ENCODE measurements at regions not wholly inside any gene's neighbourhood (a gene's known extent, or its start where the extent isn't known, plus 50 kb on each side); places are given as distances from the start of the nearest gene placed in this dataset.

- in situ Hi-C loops (cut with MboI; ENCODE audit: low pct_unique_long_range_greater_than_20kb, low sequenced_read_pairs): no loop called here
- no peak for DNase-seq
Measured at GRCh38 chr16:65624229-65624628, 502.4 kb upstream of the CDH11 start.

- no peak for DNase-seq
- in situ Hi-C loops (cut with MboI; ENCODE audit: low pct_unique_long_range_greater_than_20kb, low sequenced_read_pairs): no loop called here
Measured at GRCh38 chr16:65622871-65623270, 501.0 kb upstream of the CDH11 start.

GRCh38 chr16:65622151-65622550 is 500.3 kb upstream of the CDH11 start:
- in situ Hi-C loops (cut with MboI; ENCODE audit: low pct_unique_long_range_greater_than_20kb, low sequenced_read_pairs): no loop called here
- DNase-seq: no peak

GRCh38 chr16:65621640-65622039 is 499.8 kb upstream of the CDH11 start:
- no peak for DNase-seq
- in situ Hi-C loops (cut with MboI; ENCODE audit: low pct_unique_long_range_greater_than_20kb, low sequenced_read_pairs): no loop called here

- in situ Hi-C loops (cut with MboI; ENCODE audit: low pct_unique_long_range_greater_than_20kb, low sequenced_read_pairs): no loop called here
- no peak for DNase-seq
Measured at GRCh38 chr16:65619606-65620005, 497.7 kb upstream of the CDH11 start.

GRCh38 chr16:65618931-65619330 is 497.1 kb upstream of the CDH11 start:
- in situ Hi-C loops (cut with MboI; ENCODE audit: low pct_unique_long_range_greater_than_20kb, low sequenced_read_pairs): no loop called here
- DNase-seq: no peak

- DNase-seq: no peak
- in situ Hi-C loops (cut with MboI; ENCODE audit: low pct_unique_long_range_greater_than_20kb, low sequenced_read_pairs): no loop called here
Measured at GRCh38 chr16:65618333-65618732, 496.5 kb upstream of the CDH11 start.

DNA sequence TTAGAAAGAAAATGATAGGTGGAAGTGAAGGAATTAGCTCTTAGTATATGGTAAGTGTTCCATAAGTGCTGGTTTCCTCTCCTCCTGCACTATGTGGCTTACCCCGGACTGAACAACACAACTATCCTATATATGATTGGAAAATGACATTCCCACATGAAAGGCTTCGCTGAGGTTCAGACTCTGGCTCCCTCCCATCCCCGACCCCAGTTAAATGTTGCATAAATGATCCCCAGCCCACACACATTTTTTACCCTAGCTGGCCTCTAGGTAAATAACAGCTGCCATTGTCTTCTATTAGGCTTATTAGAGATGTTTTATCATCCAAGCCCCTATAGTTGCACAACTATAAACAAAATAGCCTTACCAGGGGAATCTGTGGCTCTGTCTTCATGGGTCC is 495.6 kb upstream of the CDH11 start:
- in situ Hi-C loops (cut with MboI; ENCODE audit: low pct_unique_long_range_greater_than_20kb, low sequenced_read_pairs): no loop called here
- no peak for DNase-seq

- no peak for DNase-seq
- in situ Hi-C loops (cut with MboI; ENCODE audit: low pct_unique_long_range_greater_than_20kb, low sequenced_read_pairs): no loop called here
Measured at GRCh38 chr16:65608455-65608854, 486.6 kb upstream of the CDH11 start.

- in situ Hi-C loops (cut with MboI; ENCODE audit: low pct_unique_long_range_greater_than_20kb, low sequenced_read_pairs): no loop called here
Measured at GRCh38 chr16:65604771-65605170, 482.9 kb upstream of the CDH11 start.

DNA sequence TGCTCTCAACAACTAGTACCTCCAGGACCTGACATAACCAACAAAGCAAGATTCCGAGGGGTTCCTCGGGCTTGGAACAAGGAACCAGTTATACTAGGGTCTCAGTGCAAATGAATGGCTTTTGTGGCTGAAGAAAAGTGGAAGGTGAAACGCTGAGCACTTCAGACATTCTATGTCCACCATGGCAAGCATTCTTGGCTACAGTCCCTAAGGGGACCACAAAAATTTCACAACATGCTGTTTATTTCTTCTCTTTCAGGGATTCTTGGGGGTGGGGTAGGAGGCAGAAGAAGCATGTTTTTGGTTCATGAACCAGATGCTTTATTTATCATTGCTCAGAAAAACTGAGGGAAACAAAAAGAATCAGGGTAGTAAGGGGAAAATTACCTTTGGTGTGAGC is 479.9 kb upstream of the CDH11 start:
- no peak for DNase-seq
- in situ Hi-C loops (cut with MboI; ENCODE audit: low pct_unique_long_range_greater_than_20kb, low sequenced_read_pairs): no loop called here

More at GRCh38 chr16:65604771-65605170, 482.9 kb upstream of the CDH11 start:
- no peak for DNase-seq

- DNase-seq: no peak
- in situ Hi-C loops (cut with MboI; ENCODE audit: low pct_unique_long_range_greater_than_20kb, low sequenced_read_pairs): no loop called here
Measured at GRCh38 chr16:65600629-65601028, 478.8 kb upstream of the CDH11 start.

DNA sequence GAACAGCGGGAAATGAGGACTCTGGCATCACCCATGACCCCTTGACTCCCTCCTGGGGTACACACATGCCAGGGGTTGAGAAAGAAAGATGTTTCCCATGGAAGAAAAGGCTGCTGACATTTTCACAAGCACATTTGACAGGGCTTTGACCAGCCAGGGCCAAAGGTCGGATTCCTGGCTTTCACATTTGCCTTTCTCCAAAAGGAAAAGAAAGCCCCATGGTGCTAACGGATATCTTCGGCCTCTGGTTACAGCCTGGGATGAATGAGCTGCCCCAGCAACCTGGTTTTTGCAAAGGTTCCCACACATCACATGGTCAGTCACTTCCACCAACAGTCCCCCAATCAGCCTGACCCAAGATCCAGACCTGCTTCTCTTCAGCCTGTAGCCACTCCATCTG is 478.2 kb upstream of the CDH11 start:
- in situ Hi-C loops (cut with MboI; ENCODE audit: low pct_unique_long_range_greater_than_20kb, low sequenced_read_pairs): no loop called here
- DNase-seq: no peak

DNA sequence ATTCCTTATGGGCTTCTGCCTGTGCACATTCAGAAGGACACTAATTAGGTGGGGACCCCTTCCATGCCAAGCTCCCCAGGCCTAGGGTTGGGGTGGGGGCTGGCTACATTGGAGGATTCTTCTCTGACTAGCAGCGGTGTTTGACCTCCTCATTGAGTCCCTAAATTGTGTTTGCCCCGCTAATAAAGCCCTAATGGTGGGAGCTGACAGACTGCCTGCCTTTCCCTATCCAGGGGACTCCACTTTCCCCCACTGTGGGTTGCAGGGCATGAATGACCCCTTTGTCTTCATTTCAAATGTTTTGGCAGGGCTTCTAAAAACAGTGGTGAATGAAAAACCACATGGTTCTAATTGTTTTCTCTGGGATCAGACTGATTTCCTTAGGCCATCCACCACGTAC is 476.8 kb upstream of the CDH11 start:
- in situ Hi-C loops (cut with MboI; ENCODE audit: low pct_unique_long_range_greater_than_20kb, low sequenced_read_pairs): no loop called here
- no peak for DNase-seq

DNA sequence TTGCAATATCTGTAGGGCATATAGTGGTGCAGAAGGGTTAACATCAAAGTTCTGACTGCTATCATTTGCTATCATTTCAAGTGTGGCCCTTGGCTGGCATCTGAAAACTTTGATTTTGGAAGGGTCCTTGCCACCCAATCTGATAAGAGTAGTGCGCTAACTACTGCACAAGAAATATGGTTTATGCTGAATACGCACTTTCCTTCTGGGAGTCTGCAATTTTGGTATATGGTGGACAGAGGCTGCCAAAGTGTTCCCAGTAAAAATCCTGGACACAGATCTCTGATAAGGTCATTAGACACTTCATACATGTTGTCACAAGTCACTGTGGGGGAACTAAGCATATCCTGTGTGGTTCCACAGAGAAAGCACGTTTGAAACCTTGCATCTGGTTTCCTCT is 461.6 kb upstream of the CDH11 start:
- in situ Hi-C loops (cut with MboI; ENCODE audit: low pct_unique_long_range_greater_than_20kb, low sequenced_read_pairs): no loop called here
- DNase-seq: no peak

DNA sequence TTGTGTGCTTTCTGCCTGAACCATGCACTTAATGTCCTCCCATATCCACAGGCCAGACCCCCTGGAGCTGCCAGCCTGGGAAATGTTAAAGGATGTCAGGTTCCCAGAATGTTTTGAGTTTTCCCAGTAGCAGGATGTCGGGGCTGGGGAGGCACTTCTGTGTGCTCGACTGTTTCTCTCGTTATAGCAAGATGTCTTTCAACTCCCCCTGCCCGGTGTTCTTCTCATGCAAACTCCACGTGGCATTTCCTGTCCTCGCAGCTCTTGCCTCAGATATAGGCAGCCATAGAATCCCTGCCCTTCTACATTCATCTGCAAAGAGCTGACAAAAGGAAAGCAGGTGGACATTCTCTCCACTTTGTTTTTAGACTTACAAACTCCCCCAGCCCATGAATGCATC is 457.2 kb upstream of the CDH11 start:
- in situ Hi-C loops (cut with MboI; ENCODE audit: low pct_unique_long_range_greater_than_20kb, low sequenced_read_pairs): no loop called here
- no peak for DNase-seq

DNA sequence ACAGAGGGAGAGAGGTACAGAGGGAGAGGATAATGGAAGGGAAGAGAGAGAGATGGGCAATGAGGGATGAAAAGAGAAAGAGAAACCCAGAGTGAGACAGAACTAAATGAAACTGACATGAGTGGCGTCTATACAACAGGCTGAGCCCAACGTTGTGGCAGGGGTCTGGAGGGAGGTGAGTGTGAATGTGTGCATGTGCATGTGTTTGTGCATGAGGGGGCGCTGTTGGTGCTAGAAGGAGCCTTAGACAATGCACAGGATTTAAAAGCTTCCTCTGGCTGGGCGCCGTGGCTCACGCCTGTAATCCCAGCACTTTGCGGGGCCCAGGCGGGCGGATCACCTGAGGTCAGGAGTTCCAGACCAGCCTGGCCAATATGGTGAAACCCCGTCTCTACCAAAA is 454.8 kb upstream of the CDH11 start:
- in situ Hi-C loops (cut with MboI; ENCODE audit: low pct_unique_long_range_greater_than_20kb, low sequenced_read_pairs): no loop called here
- DNase-seq: no peak

- in situ Hi-C loops (cut with MboI; ENCODE audit: low pct_unique_long_range_greater_than_20kb, low sequenced_read_pairs): no loop called here
- no peak for DNase-seq
Measured at GRCh38 chr16:65576139-65576538, 454.3 kb upstream of the CDH11 start.

DNA sequence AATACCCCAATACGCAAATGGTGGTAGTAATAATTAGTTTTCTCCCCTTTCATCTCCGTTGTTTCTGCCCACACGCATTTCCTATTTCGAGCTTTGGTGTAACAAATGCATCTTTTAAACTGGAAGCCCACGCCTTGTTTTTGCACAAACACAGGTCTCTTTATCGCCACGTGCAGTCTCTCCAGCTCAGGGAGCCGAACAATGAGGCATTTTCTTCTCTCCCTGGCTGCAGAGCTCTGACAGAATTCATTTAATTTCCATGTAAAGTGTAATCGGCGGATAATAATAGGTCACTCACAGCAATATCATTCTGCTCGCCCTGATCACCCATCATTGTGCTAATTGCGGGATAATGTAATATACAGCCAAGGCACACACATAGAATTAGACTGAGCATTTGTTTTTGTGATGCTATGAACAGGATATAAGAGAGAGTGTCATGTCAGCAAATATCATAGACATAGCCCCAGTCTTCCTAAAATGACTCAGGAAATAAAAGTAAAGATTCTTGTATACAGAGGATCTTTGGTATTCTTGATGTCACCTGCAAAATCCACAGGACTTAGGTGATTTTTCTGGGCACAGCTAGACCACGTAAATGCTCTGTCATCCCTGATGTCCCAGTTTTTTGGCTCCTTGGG is 452.6 kb upstream of the CDH11 start:
- no peak for DNase-seq
- in situ Hi-C loops (cut with MboI; ENCODE audit: low pct_unique_long_range_greater_than_20kb, low sequenced_read_pairs): no loop called here

DNA sequence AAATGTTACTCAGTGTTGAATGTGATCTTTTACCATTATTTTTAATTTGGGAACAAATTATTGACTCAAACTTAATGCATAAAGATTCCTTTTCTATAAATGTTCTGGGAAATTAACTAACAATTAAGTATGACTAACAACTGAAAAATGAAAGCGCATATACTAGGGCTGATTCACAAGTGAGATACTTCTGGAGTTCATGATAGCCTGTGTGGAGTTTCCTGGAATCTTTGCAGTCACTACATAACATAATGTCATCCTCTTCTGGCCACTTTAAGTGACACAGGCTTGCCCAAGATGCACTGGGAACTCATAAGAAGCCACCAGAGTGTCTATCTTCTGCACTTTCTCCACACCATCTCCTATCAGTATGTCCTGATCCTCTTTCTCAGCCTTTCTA is 450.3 kb upstream of the CDH11 start:
- in situ Hi-C loops (cut with MboI; ENCODE audit: low pct_unique_long_range_greater_than_20kb, low sequenced_read_pairs): no loop called here
- no peak for DNase-seq

DNA sequence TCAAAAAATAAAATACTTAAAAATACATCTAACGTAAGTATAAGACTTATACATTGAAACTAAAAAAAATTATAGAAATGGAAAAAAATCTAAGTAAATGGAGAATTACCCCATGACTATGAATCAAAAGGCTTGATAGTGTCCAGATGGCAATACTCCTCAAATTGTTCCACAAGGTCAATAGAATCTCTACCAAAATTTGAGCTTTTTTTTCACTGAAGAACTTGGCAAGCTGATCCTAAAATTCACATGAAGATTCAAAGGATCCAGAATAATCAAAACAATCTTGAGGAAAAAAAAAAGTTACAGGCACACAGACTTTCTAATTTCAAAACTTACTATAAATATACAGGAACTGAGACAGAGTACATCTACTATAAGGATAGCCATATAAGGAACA is 448.4 kb upstream of the CDH11 start:
- in situ Hi-C loops (cut with MboI; ENCODE audit: low pct_unique_long_range_greater_than_20kb, low sequenced_read_pairs): no loop called here

DNA sequence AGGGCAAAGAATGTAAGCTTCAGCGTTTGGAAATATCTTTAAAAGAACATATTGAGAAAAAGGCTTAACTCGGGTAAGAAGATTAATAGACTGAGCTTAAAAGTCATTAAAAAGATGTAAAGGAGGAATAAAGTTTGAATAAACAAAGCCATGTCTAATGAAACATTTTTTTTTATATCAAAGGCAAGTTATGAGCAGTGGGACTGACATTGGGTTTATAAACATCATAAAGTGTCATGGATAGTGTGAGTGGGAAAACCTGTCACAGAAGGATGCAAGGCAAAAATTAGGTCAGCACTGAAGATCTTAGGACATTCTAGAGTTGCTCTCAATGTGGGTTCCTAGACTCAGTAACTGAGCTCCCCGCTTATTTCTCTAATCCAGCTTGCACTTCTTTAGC is 438.0 kb upstream of the CDH11 start:
- no peak for DNase-seq
- in situ Hi-C loops (cut with MboI; ENCODE audit: low pct_unique_long_range_greater_than_20kb, low sequenced_read_pairs): no loop called here

More for the DNA sequence above, 448.4 kb upstream of the CDH11 start:
- no peak for DNase-seq
